ENCODE measurements at regions not wholly inside any gene's neighbourhood (a gene's known extent, or its start where the extent isn't known, plus 50 kb on each side); places are given as distances from the start of the nearest gene placed in this dataset.
"Not testable (repeated sequence)": the region's sequence is repeated elsewhere in the genome, so short reads cannot be mapped to it uniquely, and the experiment has no call there.

GRCh38 chr15:38769492-38769891 is 204.9 kb upstream of the RASGRP1 start:
- DNase-seq (ENCODE audit: low spot score), result no peak
- peaks cover 3% of the 10 kb centered on the region; the same call in 1 of the 2 replicates for H3K9me3 Mint-ChIP-seq
- no peaks in the 10 kb centered on the region for H3K27me3 Mint-ChIP-seq (ENCODE audit: low read depth)
- H3K36me3 Mint-ChIP-seq, result no peaks in the 10 kb centered on the region; the same call in 1 of the 2 replicates
- TF ChIP-seq KAT7 (CRISPR knock-in tag; IDR thresholded peaks at IDR 0.05; ENCODE audit: borderline replicate concordance) (no peak), ZNF396 (CRISPR knock-in tag; IDR thresholded peaks at IDR 0.05; ENCODE audit: borderline replicate concordance) (no peak), NR2C2 (CRISPR knock-in tag; IDR thresholded peaks at IDR 0.05) (no peak), ZNF532 (CRISPR knock-in tag; IDR thresholded peaks at IDR 0.05; ENCODE audit: borderline replicate concordance) (no peak)
- ChIA-PET CTCF (no interaction called here), POLR2A (no interaction called here)
- ATAC-seq, result no peak
- H3K27ac Mint-ChIP-seq, result no peak overlapping the region
- H3K4me3 Mint-ChIP-seq, result no peak overlapping the region
- no peaks in the 10 kb centered on the region for H3K4me1 Mint-ChIP-seq

- POLR2A ChIA-PET; DNase-seq (ENCODE audit: low spot score); CTCF ChIA-PET; H3K27ac Mint-ChIP-seq; H3K4me1 Mint-ChIP-seq; H3K36me3 Mint-ChIP-seq; H3K4me3 Mint-ChIP-seq; ATAC-seq; H3K27me3 Mint-ChIP-seq (ENCODE audit: low read depth): not testable (repeated sequence)
- H3K9me3 Mint-ChIP-seq, result peaks cover 14% of the 10 kb centered on the region
Measured at GRCh38 chr15:38774076-38774475, 209.5 kb upstream of the RASGRP1 start.

GRCh38 chr15:38781196-38781595 is 216.6 kb upstream of the RASGRP1 start:
- Mint-ChIP-seq H3K36me3 (peaks cover 10% of the 10 kb centered on the region), H3K27ac (no peak overlapping the region), H3K9me3 (peaks cover 34% of the 10 kb centered on the region), H3K27me3 (ENCODE audit: low read depth) (no peaks in the 10 kb centered on the region), H3K4me1 (no peaks in the 10 kb centered on the region), H3K4me3 (no peak overlapping the region)
- TF ChIP-seq RELA (CRISPR knock-in tag; IDR thresholded peaks at IDR 0.05; ENCODE audit: borderline replicate concordance) (no peak), ATF3 (CRISPR knock-in tag; conservative IDR thresholded peaks at IDR 0.05) (no peak), AFF4 (CRISPR knock-in tag; IDR thresholded peaks at IDR 0.05; ENCODE audit: borderline replicate concordance) (no peak)
- ATAC-seq, result no peak
- ChIA-PET POLR2A (no interaction called here), CTCF (no interaction called here)
- no peak for DNase-seq (ENCODE audit: low spot score)

- Mint-ChIP-seq H3K9me3 (peaks cover 34% of the 10 kb centered on the region), H3K27me3 (ENCODE audit: low read depth) (no peaks in the 10 kb centered on the region), H3K4me1 (no peaks in the 10 kb centered on the region), H3K27ac (no peak overlapping the region), H3K4me3 (no peak overlapping the region), H3K36me3 (peaks cover 10% of the 10 kb centered on the region)
- no peak for DNase-seq (ENCODE audit: low spot score)
- ChIA-PET CTCF (no interaction called here), POLR2A (no interaction called here)
- no peak for ATAC-seq
- TF ChIP-seq ZNF423 (CRISPR knock-in tag; IDR thresholded peaks at IDR 0.05) (no peak), ZNF121 (CRISPR knock-in tag; IDR thresholded peaks at IDR 0.05) (no peak), USF1 (CRISPR knock-in tag; IDR thresholded peaks at IDR 0.05) (no peak), FOXP1 (CRISPR knock-in tag; IDR thresholded peaks at IDR 0.05; ENCODE audit: borderline replicate concordance) (no peak), TEAD1 (CRISPR knock-in tag; IDR thresholded peaks at IDR 0.05) (no peak), NFATC4 (CRISPR knock-in tag; IDR thresholded peaks at IDR 0.05) (no peak), ZNF281 (CRISPR knock-in tag; IDR thresholded peaks at IDR 0.05) (no peak)
Measured at GRCh38 chr15:38782156-38782555, 217.5 kb upstream of the RASGRP1 start.
